ENCODE measurements at regions not wholly inside any gene's neighbourhood (a gene's known extent, or its start where the extent isn't known, plus 50 kb on each side); places are given as distances from the start of the nearest gene placed in this dataset.

GRCh38 chr16:52073024-52073423, 473.9 kb downstream of the TOX3 start:
- TF ChIP-seq ZC3H10 (CRISPR knock-in tag; IDR thresholded peaks at IDR 0.05) = no peak
- TF ChIP-seq RARB (CRISPR knock-in tag; IDR thresholded peaks at IDR 0.05) = no peak
- TF ChIP-seq TOX (CRISPR knock-in tag; IDR thresholded peaks at IDR 0.05; ENCODE audit: borderline replicate concordance) = no peak
- no peak for TF ChIP-seq ISL1 (CRISPR knock-in tag; IDR thresholded peaks at IDR 0.05)
- no peak for TF ChIP-seq ZFP3 (CRISPR knock-in tag; IDR thresholded peaks at IDR 0.05)
- ATAC-seq = no peak

GRCh38 chr16:52071101-52071500, 475.8 kb downstream of the TOX3 start:
- no peak for ATAC-seq
- no peak for TF ChIP-seq TCF4 (CRISPR knock-in tag; IDR thresholded peaks at IDR 0.05; ENCODE audit: borderline replicate concordance)
- TF ChIP-seq ISL1 (CRISPR knock-in tag; IDR thresholded peaks at IDR 0.05) = no peak
- no peak for TF ChIP-seq ZNF70 (CRISPR knock-in tag; IDR thresholded peaks at IDR 0.05)
- TF ChIP-seq ESRRG (CRISPR knock-in tag; IDR thresholded peaks at IDR 0.05) = no peak
- TF ChIP-seq RARB (CRISPR knock-in tag; IDR thresholded peaks at IDR 0.05) = no peak
- TF ChIP-seq ZC3H10 (CRISPR knock-in tag; IDR thresholded peaks at IDR 0.05) = no peak
- TF ChIP-seq TSHZ2 (CRISPR knock-in tag; IDR thresholded peaks at IDR 0.05) = no peak
- no peak for TF ChIP-seq TOX (CRISPR knock-in tag; IDR thresholded peaks at IDR 0.05; ENCODE audit: borderline replicate concordance)
- no peak for TF ChIP-seq ZNF8 (CRISPR knock-in tag; IDR thresholded peaks at IDR 0.05)
- no peak for TF ChIP-seq ZFP3 (CRISPR knock-in tag; IDR thresholded peaks at IDR 0.05)
- TF ChIP-seq ZFP30 (CRISPR knock-in tag; IDR thresholded peaks at IDR 0.05) = no peak
- no peak for TF ChIP-seq CSRNP3 (CRISPR knock-in tag; IDR thresholded peaks at IDR 0.05)
- TF ChIP-seq SNAI2 (CRISPR knock-in tag; IDR thresholded peaks at IDR 0.05) = no peak
- no peak for TF ChIP-seq PATZ1 (CRISPR knock-in tag; IDR thresholded peaks at IDR 0.05; ENCODE audit: borderline replicate concordance)
- TF ChIP-seq ARNTL (CRISPR knock-in tag; IDR thresholded peaks at IDR 0.05; ENCODE audit: borderline replicate concordance, low read depth) = no peak
- TF ChIP-seq PPARA (CRISPR knock-in tag; IDR thresholded peaks at IDR 0.05; ENCODE audit: borderline replicate concordance) = no peak
- no peak for TF ChIP-seq GLIS3 (CRISPR knock-in tag; IDR thresholded peaks at IDR 0.05)

GRCh38 chr16:52070341-52071057, 476.4 kb downstream of the TOX3 start:
- TF ChIP-seq ZFP30 (CRISPR knock-in tag; IDR thresholded peaks at IDR 0.05) (no peak), TOX (CRISPR knock-in tag; IDR thresholded peaks at IDR 0.05; ENCODE audit: borderline replicate concordance) (no peak), POU6F1 (CRISPR knock-in tag; IDR thresholded peaks at IDR 0.05; ENCODE audit: borderline replicate concordance, low read depth) (no peak), CSRNP3 (CRISPR knock-in tag; IDR thresholded peaks at IDR 0.05) (no peak), GLIS3 (CRISPR knock-in tag; IDR thresholded peaks at IDR 0.05) (no peak), ZNF8 (CRISPR knock-in tag; IDR thresholded peaks at IDR 0.05) (no peak), PPARA (CRISPR knock-in tag; IDR thresholded peaks at IDR 0.05; ENCODE audit: borderline replicate concordance) (no peak), RARB (CRISPR knock-in tag; IDR thresholded peaks at IDR 0.05) (no peak), SNAI2 (CRISPR knock-in tag; IDR thresholded peaks at IDR 0.05) (no peak), PATZ1 (CRISPR knock-in tag; IDR thresholded peaks at IDR 0.05; ENCODE audit: borderline replicate concordance) (no peak), ZFP3 (CRISPR knock-in tag; IDR thresholded peaks at IDR 0.05) (no peak), ESRRG (CRISPR knock-in tag; IDR thresholded peaks at IDR 0.05) (no peak), CSDC2 (CRISPR knock-in tag; IDR thresholded peaks at IDR 0.05) (no peak), ISL1 (CRISPR knock-in tag; IDR thresholded peaks at IDR 0.05) (no peak)
- no peak for ATAC-seq
